SK-N-SH (cell line): ENCODE measurements at regions not wholly inside any gene's neighbourhood (a gene's known extent, or its start where the extent isn't known, plus 50 kb on each side); places are given as distances from the start of the nearest gene placed in this dataset.

Experiments used
- CTCF ChIA-PET: fragments of 300-600, 350-600 bp; formaldehyde crosslinking; extraction: SDS; loops from one replicate; lab custom pipeline; 2021; lab: Yijun Ruan, JAX
- POLR2A ChIA-PET: fragments of 350-600 bp; sonication (Branson Sonifier 250); formaldehyde crosslinking; extraction: SDS; loops from one replicate; lab custom pipeline; 2020; ENCODE audit warnings: antibody characterized with exemption, inconsistent platforms; lab: Yijun Ruan, JAX
- DNase-seq: peaks from one replicate; pipeline ENCODE4 v3.0.0; 2012
- H2AFZ ChIP-seq: fragments of 200-600 bp; sonication (generic); 2 replicates; pipeline ENCODE4 v1.8.1; 2016; ENCODE audit warnings: antibody characterized with exemption, mild to moderate bottlenecking, low read depth
- H3F3A ChIP-seq: fragments of 200-600 bp; sonication (generic); replicated peaks from 2 replicates; pipeline ENCODE3; 2016; ENCODE audit warnings: antibody characterized with exemption, mild to moderate bottlenecking; ENCODE audit not compliant: insufficient read depth
- H3K27ac ChIP-seq, 2 experiments: fragments of 200-500 bp in 1 of 2; fragments of 200-600 bp in 1 of 2; sonication (Bioruptor generic) in 1 of 2; sonication (generic), shearing (Covaris generic) in 1 of 2; 2 replicates each; pipeline versions ENCODE4 v1.5.1 to v1.6.1; 2014 to 2016; ENCODE audit warnings: low read depth in 2 of 2, inconsistent platforms in 1 of 2, low read length in 1 of 2, mild to moderate bottlenecking in 1 of 2, mixed read lengths in 1 of 2
- H3K27me3 ChIP-seq: fragments of 200-600 bp; sonication (generic), shearing (Covaris generic); 2 replicates; pipeline ENCODE4 v1.6.1; 2016; ENCODE audit warnings: mixed run types; ENCODE audit not compliant: insufficient read depth
- H3K36me3 ChIP-seq, 2 experiments: fragments of 200-500 bp in 1 of 2; fragments of 200-600 bp in 1 of 2; sonication (Bioruptor generic) in 1 of 2; sonication (generic) in 1 of 2; replicated peaks in 1 of 2; 2 replicates each; pipeline versions ENCODE3 to v1.5.1; 2014 to 2016; ENCODE audit warnings: low read length in 1 of 2, mild to moderate bottlenecking in 1 of 2; ENCODE audit not compliant: insufficient read depth in 2 of 2, control insufficient read depth in 1 of 2
- H3K4me1 ChIP-seq, 2 experiments: fragments of 200-500 bp in 1 of 2; fragments of 200-600 bp in 1 of 2; sonication (Bioruptor generic) in 1 of 2; sonication (generic), shearing (Covaris generic) in 1 of 2; 2 replicates each; pipeline versions ENCODE4 v1.5.1 to v1.6.1; 2014 to 2016; ENCODE audit warnings: low read depth in 1 of 2, low read length in 1 of 2, mixed run types in 1 of 2; ENCODE audit not compliant: insufficient read depth in 2 of 2, control insufficient read depth in 1 of 2
- H3K4me2 ChIP-seq: fragments of 200-600 bp; sonication (generic), shearing (Covaris generic); 2 replicates; pipeline ENCODE4 v1.6.1; 2017; ENCODE audit warnings: mixed run types
- H3K4me3 ChIP-seq, 2 experiments: fragments of 200-500 bp in 1 of 2; fragments of 200-600 bp in 1 of 2; sonication (Bioruptor generic) in 1 of 2; sonication (generic), shearing (Covaris generic) in 1 of 2; 2 replicates each; pipeline versions ENCODE4 v1.5.1 to v1.8.1; 2014 to 2016; ENCODE audit warnings: low read depth in 2 of 2, inconsistent platforms in 1 of 2, low read length in 1 of 2, mild to moderate bottlenecking in 1 of 2, mixed read lengths in 1 of 2, moderate library complexity in 1 of 2
- H3K79me2 ChIP-seq: fragments of 200-600 bp; sonication (generic); 2 replicates; pipeline ENCODE4 v1.8.1; 2017; ENCODE audit warnings: mild to moderate bottlenecking; ENCODE audit not compliant: insufficient read depth
- H3K9ac ChIP-seq: fragments of 200-600 bp; sonication (generic); 2 replicates; pipeline ENCODE4 v1.6.1; 2017; ENCODE audit warnings: mixed run types
- H3K9me2 ChIP-seq: fragments of 200-600 bp; sonication (generic); 2 replicates; pipeline ENCODE4 v1.6.1; 2017; ENCODE audit warnings: mixed run types
- H3K9me3 ChIP-seq: fragments of 200-600 bp; sonication (generic); 2 replicates; pipeline ENCODE4 v1.6.1; 2017; ENCODE audit warnings: mixed run types, mild to moderate bottlenecking, moderate library complexity
- H4K20me1 ChIP-seq: fragments of 200-600 bp; sonication (generic); 2 replicates; pipeline ENCODE4 v1.6.1; 2017; ENCODE audit warnings: mild to moderate bottlenecking, mixed run types; ENCODE audit not compliant: insufficient read depth
- CTCF ChIP-seq: fragments of 200-600 bp; sonication (generic); IDR thresholded peaks from 2 replicates; pipeline ENCODE4 v1.6.1; 2017; ENCODE audit warnings: antibody characterized with exemption, mild to moderate bottlenecking, moderate library complexity
- ELF1 ChIP-seq: IDR thresholded peaks from 2 replicates; pipeline ENCODE4 v1.4.0; 2012
- FOXJ3 ChIP-seq: sonication (generic); formaldehyde crosslinking; IDR thresholded peaks from 2 replicates; pipeline ENCODE4 v1.5.1; 2020; ENCODE audit warnings: mild to moderate bottlenecking, missing genetic modification reagents
- FOXM1 ChIP-seq: IDR thresholded peaks from 2 replicates; pipeline ENCODE4 v1.4.0; 2012; ENCODE audit warnings: low read depth, mild to moderate bottlenecking
- GATA2 ChIP-seq: sonication (generic); formaldehyde crosslinking; IDR thresholded peaks from 2 replicates; pipeline ENCODE4 v1.5.0; 2020; ENCODE audit warnings: mild to moderate bottlenecking, missing genetic modification reagents
- MEF2A ChIP-seq: IDR thresholded peaks from 2 replicates; pipeline ENCODE4 v1.4.0; 2012; ENCODE audit warnings: low read depth, borderline replicate concordance
- MXI1 ChIP-seq: IDR thresholded peaks from 2 replicates; pipeline ENCODE4 v1.6.1; 2012; ENCODE audit warnings: mild to moderate bottlenecking, low read depth, low read length, improper control_type of control experiment
- NRF1 ChIP-seq: IDR thresholded peaks from 2 replicates; pipeline ENCODE4 v1.6.1; 2012; ENCODE audit warnings: low read depth, mild to moderate bottlenecking, low read length
- PBX3 ChIP-seq: IDR thresholded peaks from 2 replicates; pipeline ENCODE4; 2012
- POLR2AphosphoS5 ChIP-seq: IDR thresholded peaks from 2 replicates; pipeline ENCODE4 v1.6.1; 2012; ENCODE audit warnings: low read depth, low read length
- RAD21 ChIP-seq: IDR thresholded peaks from 2 replicates; pipeline ENCODE4 v1.6.1; 2012; ENCODE audit warnings: mild to moderate bottlenecking, low read length
- REST ChIP-seq: IDR thresholded peaks from 2 replicates; pipeline ENCODE4 v1.6.1; 2012; ENCODE audit warnings: mild to moderate bottlenecking, low read depth, low read length, moderate library complexity
- SIN3A ChIP-seq: IDR thresholded peaks from 2 replicates; pipeline ENCODE4 v1.6.1; 2012; ENCODE audit warnings: low read depth, mild to moderate bottlenecking, low read length, moderate library complexity, borderline replicate concordance
- SMC3 ChIP-seq: IDR thresholded peaks from 2 replicates; pipeline ENCODE4 v1.6.1; 2012; ENCODE audit warnings: low read depth, low read length, improper control_type of control experiment
- TCF12 ChIP-seq: IDR thresholded peaks from 2 replicates; pipeline ENCODE4 v1.4.0; 2012
- USF1 ChIP-seq: IDR thresholded peaks from 2 replicates; pipeline ENCODE4 v1.4.0; 2012; ENCODE audit warnings: low read depth, borderline replicate concordance
- USF2 ChIP-seq: fragments of 150-350 bp; IDR thresholded peaks from 2 replicates; pipeline ENCODE4 v1.6.1; 2017; ENCODE audit warnings: antibody characterized with exemption, low read length, low read depth, borderline replicate concordance
- ZBTB33 ChIP-seq: IDR thresholded peaks from 2 replicates; pipeline ENCODE4 v1.4.0; 2012; ENCODE audit warnings: low read depth, borderline replicate concordance
- WGBS: methylation state at CpG from one replicate; pipeline ENCODE4 v1.1.6; 2017; ENCODE audit warnings: low lambda C conversion rate; 5-methylcytosine and 5-hydroxymethylcytosine counted together

GRCh38 chr1:208544794-208545193 is 300.6 kb upstream of the PLXNA2 start (continued):
- no peak for TF ChIP-seq FOXJ3 (CRISPR knock-in tag)

GRCh38 chr1:208551024-208551423 is 306.8 kb upstream of the PLXNA2 start:
- no peak overlapping the region for H3K4me3 ChIP-seq
- H3K9me2 ChIP-seq: no peaks in the 10 kb centered on the region
- no peak overlapping the region for H2AFZ ChIP-seq
- 58% methylated on average over 4 of the region's 4 CpGs for WGBS
- no peak overlapping the region for H3K4me2 ChIP-seq
- no peaks in the 10 kb centered on the region for H3F3A ChIP-seq
- DNase-seq: no peak
- peak overlapping the region in 1 of 2 experiments; percentile 11; a peak in 1 of 4 replicates for H3K27ac ChIP-seq
- TF ChIP-seq SMC3 (no peak), NRF1 (no peak), PBX3 (no peak), FOXM1 (no peak), RAD21 (no peak), ELF1 (no peak), CTCF (no peak), MEF2A (no peak), TCF12 (no peak), USF2 (no peak), MXI1 (no peak), POLR2AphosphoS5 (no peak), SIN3A (no peak), ZBTB33 (no peak), GATA2 (no peak), USF1 (no peak), REST (no peak)
- CTCF ChIA-PET: no interaction called here
- no peak overlapping the region for H3K9ac ChIP-seq
- peaks cover 0 to 7% of the 10 kb centered on the region in 2 experiments; a peak in 2 of 4 replicates for H3K4me1 ChIP-seq
- H3K79me2 ChIP-seq: no peaks in the 10 kb centered on the region
- H3K9me3 ChIP-seq: no peaks in the 10 kb centered on the region
- H4K20me1 ChIP-seq: no peaks in the 10 kb centered on the region
- POLR2A ChIA-PET: no interaction called here
- H3K27me3 ChIP-seq: no peaks in the 10 kb centered on the region; the same call in 1 of the 2 replicates
- H3K36me3 ChIP-seq: no peaks in the 10 kb centered on the region
